ENCODE measurements at regions not wholly inside any gene's neighbourhood (a gene's known extent, or its start where the extent isn't known, plus 50 kb on each side); places are given as distances from the start of the nearest gene placed in this dataset.

DNA sequence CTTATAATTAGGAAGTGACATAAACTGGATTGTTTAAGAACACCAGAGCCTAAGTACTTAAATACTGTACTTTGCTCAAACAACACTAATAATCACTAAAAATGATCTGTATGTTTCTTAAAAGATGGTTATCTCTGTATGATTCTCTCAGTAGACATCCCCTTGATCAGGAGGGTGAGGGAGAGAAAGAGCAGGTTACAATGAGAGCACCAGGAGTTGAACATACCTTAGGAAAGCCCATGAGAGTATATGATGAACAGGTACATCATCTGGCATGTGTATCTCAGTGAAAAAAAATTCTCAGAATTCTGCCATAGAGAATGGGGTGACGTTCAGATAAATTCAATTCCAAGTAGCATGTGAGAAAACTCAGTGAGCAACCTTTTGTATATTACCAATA lies 59.9 kb upstream of the IL2 start:
- FAIRE-seq: no peak
- no peak for DNase-seq (ENCODE audit: insufficient read length, low spot score)

DNA sequence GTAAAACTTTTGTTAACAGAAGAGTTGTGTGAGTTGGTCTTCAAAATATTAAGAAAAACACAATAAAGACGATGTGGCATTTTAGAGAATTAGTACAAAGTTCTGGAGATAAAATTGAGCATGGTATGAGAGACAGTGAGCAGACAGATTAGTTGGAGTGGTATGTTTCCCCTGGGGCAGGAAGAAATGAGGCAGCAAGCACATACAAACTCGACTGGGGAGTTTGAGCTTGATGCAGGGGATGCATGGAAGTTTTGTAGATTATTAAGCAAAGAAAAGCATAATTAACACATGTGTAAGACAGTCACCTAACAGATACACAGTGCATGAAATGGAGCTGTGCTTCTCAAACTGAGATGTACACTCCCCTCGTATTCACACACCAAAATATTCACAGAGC lies 58.1 kb upstream of the IL2 start:
- DNase-seq (ENCODE audit: insufficient read length, low spot score) (no peak), FAIRE-seq (no peak)

DNA sequence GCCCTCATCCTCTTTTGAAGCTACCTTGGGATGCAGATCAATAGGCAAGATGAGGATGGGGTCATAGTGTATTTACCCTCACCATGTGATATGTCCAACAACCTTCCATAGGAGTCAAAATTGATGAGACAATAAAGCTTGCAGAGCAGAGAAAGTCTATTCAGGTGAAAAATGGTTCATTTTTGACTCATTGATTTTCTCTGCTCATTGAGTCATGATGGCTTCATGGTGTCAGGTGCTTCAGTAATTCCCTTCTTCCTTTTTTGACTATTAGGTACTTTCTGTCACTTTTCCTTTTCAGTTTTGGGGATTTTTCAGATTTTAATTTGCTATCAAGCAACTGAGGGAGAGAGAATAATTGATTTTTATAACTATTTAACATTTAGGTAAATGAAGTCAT lies 55.9 kb upstream of the IL2 start:
- FAIRE-seq: no peak
- no peak for DNase-seq (ENCODE audit: insufficient read length, low spot score)

DNA sequence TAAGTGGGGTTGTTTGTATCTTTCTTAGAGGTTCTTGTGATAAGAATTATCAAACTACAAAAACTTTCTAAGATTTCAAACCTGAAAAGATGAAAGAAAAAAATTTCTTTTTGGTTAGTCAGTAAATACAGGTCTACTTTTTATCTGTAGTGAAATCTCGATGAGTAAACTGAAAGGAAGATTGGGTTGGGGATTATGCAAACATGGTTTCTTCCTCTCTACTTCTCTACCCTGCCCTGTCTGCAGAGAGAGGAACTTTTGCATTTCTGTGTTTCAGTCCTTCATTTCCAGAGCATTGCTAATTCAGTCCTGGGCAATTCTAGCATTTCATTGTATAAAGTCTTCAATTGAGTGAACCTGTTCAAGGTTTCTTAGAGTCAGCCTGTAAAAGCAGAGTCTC lies 51.6 kb upstream of the IL2 start:
- FAIRE-seq (no peak), DNase-seq (ENCODE audit: insufficient read length, low spot score) (no peak)
